WTC11 (cell line): ENCODE measurements at regions not wholly inside any gene's neighbourhood (a gene's known extent, or its start where the extent isn't known, plus 50 kb on each side); places are given as distances from the start of the nearest gene placed in this dataset.

ENCODE experiments used
- ESRRA ChIP-seq: sonication (generic); formaldehyde crosslinking; IDR thresholded peaks from 2 replicates; pipeline ENCODE4 v1.8.1; 2022; ENCODE audit warnings: mild to moderate bottlenecking, missing genetic modification reagents, borderline replicate concordance
- JUN ChIP-seq: sonication (generic); formaldehyde crosslinking; IDR thresholded peaks from 2 replicates; pipeline ENCODE4 v1.8.0; 2023; ENCODE audit warnings: mild to moderate bottlenecking, missing genetic modification reagents
- MLX ChIP-seq: sonication (generic); formaldehyde crosslinking; IDR thresholded peaks from 2 replicates; pipeline ENCODE4 v1.8.1; 2023; ENCODE audit warnings: mild to moderate bottlenecking, missing genetic modification reagents, moderate library complexity
- TF ChIP-seq, protein P1 (sequence below): sonication (generic); formaldehyde crosslinking; IDR thresholded peaks from 2 replicates; pipeline ENCODE4 v1.8.0; 2022; ENCODE audit warnings: mild to moderate bottlenecking, missing genetic modification reagents
- TF ChIP-seq, protein P2 (sequence below): fragments of 200-600 bp; IDR thresholded peaks from 2 replicates; pipeline ENCODE4 v1.8.0; 2022; ENCODE audit warnings: antibody characterized with exemption
- TF ChIP-seq, protein P3 (sequence below): sonication (generic); formaldehyde crosslinking; IDR thresholded peaks from 2 replicates; pipeline ENCODE4 v1.8.1; 2022; ENCODE audit warnings: low read depth, mild to moderate bottlenecking, moderate library complexity, missing genetic modification reagents, borderline replicate concordance
- TF ChIP-seq, protein P4 (sequence below): sonication (generic); formaldehyde crosslinking; IDR thresholded peaks from 2 replicates; pipeline ENCODE4 v1.8.1; 2023; ENCODE audit warnings: mild to moderate bottlenecking, missing genetic modification reagents

DNA sequence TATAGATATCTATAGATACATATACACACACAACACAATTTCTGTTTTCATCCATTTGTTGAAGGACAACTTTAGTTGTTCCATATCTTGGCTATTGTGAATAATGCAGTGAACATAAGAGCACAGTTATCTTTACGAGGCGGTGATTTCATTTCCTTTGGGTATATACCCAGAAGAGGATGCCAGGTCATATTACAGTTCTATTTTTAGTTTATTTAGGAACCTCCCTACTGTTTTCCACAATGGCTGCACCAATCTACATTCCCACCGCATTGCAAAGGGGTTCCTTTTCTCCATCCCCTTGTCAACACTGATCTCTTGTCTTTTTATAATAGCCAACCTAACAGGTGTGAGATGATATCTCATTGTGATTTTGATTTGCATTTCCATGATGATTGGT lies 143.4 kb upstream of the ARHGAP5 start:
- TF ChIP-seq, protein P1, sequence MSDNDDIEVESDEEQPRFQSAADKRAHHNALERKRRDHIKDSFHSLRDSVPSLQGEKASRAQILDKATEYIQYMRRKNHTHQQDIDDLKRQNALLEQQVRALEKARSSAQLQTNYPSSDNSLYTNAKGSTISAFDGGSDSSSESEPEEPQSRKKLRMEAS (CRISPR knock-in tag): no peak
- TF ChIP-seq, protein P2, sequence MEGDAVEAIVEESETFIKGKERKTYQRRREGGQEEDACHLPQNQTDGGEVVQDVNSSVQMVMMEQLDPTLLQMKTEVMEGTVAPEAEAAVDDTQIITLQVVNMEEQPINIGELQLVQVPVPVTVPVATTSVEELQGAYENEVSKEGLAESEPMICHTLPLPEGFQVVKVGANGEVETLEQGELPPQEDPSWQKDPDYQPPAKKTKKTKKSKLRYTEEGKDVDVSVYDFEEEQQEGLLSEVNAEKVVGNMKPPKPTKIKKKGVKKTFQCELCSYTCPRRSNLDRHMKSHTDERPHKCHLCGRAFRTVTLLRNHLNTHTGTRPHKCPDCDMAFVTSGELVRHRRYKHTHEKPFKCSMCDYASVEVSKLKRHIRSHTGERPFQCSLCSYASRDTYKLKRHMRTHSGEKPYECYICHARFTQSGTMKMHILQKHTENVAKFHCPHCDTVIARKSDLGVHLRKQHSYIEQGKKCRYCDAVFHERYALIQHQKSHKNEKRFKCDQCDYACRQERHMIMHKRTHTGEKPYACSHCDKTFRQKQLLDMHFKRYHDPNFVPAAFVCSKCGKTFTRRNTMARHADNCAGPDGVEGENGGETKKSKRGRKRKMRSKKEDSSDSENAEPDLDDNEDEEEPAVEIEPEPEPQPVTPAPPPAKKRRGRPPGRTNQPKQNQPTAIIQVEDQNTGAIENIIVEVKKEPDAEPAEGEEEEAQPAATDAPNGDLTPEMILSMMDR: no peak
- TF ChIP-seq, protein P3, sequence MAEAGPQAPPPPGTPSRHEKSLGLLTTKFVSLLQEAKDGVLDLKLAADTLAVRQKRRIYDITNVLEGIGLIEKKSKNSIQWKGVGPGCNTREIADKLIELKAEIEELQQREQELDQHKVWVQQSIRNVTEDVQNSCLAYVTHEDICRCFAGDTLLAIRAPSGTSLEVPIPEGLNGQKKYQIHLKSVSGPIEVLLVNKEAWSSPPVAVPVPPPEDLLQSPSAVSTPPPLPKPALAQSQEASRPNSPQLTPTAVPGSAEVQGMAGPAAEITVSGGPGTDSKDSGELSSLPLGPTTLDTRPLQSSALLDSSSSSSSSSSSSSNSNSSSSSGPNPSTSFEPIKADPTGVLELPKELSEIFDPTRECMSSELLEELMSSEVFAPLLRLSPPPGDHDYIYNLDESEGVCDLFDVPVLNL (CRISPR knock-in tag): no peak
- no peak for TF ChIP-seq MLX (CRISPR knock-in tag)
- TF ChIP-seq, protein P4, sequence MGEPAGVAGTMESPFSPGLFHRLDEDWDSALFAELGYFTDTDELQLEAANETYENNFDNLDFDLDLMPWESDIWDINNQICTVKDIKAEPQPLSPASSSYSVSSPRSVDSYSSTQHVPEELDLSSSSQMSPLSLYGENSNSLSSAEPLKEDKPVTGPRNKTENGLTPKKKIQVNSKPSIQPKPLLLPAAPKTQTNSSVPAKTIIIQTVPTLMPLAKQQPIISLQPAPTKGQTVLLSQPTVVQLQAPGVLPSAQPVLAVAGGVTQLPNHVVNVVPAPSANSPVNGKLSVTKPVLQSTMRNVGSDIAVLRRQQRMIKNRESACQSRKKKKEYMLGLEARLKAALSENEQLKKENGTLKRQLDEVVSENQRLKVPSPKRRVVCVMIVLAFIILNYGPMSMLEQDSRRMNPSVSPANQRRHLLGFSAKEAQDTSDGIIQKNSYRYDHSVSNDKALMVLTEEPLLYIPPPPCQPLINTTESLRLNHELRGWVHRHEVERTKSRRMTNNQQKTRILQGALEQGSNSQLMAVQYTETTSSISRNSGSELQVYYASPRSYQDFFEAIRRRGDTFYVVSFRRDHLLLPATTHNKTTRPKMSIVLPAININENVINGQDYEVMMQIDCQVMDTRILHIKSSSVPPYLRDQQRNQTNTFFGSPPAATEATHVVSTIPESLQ (CRISPR knock-in tag): no peak
- TF ChIP-seq ESRRA (CRISPR knock-in tag): no peak
- no peak for TF ChIP-seq JUN
